ENCODE measurements at regions not wholly inside any gene's neighbourhood (a gene's known extent, or its start where the extent isn't known, plus 50 kb on each side); places are given as distances from the start of the nearest gene placed in this dataset.

GRCh38 chrX:117633277-117633676 lies 483.3 kb downstream of the KLHL13 start:
- TF ChIP-seq, protein P1, sequence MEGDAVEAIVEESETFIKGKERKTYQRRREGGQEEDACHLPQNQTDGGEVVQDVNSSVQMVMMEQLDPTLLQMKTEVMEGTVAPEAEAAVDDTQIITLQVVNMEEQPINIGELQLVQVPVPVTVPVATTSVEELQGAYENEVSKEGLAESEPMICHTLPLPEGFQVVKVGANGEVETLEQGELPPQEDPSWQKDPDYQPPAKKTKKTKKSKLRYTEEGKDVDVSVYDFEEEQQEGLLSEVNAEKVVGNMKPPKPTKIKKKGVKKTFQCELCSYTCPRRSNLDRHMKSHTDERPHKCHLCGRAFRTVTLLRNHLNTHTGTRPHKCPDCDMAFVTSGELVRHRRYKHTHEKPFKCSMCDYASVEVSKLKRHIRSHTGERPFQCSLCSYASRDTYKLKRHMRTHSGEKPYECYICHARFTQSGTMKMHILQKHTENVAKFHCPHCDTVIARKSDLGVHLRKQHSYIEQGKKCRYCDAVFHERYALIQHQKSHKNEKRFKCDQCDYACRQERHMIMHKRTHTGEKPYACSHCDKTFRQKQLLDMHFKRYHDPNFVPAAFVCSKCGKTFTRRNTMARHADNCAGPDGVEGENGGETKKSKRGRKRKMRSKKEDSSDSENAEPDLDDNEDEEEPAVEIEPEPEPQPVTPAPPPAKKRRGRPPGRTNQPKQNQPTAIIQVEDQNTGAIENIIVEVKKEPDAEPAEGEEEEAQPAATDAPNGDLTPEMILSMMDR (IDR thresholded peaks at IDR 0.05; ENCODE audit: insufficient read depth, low read depth, low read length), result no peak
- TF ChIP-seq EZH2 (IDR thresholded peaks at IDR 0.05; ENCODE audit: insufficient read depth, low read length), result no peak
